Breast epithelium (tissue), 3 donors: ENCODE measurements at regions not wholly inside any gene's neighbourhood (a gene's known extent, or its start where the extent isn't known, plus 50 kb on each side); places are given as distances from the start of the nearest gene placed in this dataset.

Experiments
- CTCF ChIP-seq, 3 donors: fragments of 450-650 bp; IDR thresholded peaks; one replicate each; pipeline ENCODE4 v1.5.1; 2016 to 2017; ENCODE audit warnings: antibody characterized with exemption in 3 of 3, mild to moderate bottlenecking in 3 of 3, moderate library complexity in 3 of 3
- POLR2A ChIP-seq: fragments of 450-650 bp; IDR thresholded peaks from one replicate; pipeline ENCODE4 v1.6.1; 2016; ENCODE audit warnings: antibody characterized with exemption, mild to moderate bottlenecking, moderate library complexity

GRCh38 chr20:60428651-60429050, 470.4 kb downstream of the CDH26 start:
- TF ChIP-seq POLR2A (no peak), CTCF (IDR thresholded peaks at IDR 0.05) (no peak)
